ENCODE measurements at regions not wholly inside any gene's neighbourhood (a gene's known extent, or its start where the extent isn't known, plus 50 kb on each side); places are given as distances from the start of the nearest gene placed in this dataset.

- DNase-seq = peak; percentile 49
These were observed 53.2 kb upstream of the ACO1 start for GRCh38 chr9:32331240-32331639.

- no peak for DNase-seq
These were observed 50.3 kb upstream of the ACO1 start for GRCh38 chr9:32334112-32334511.
